Thyroid gland (tissue), 4 donors: ENCODE measurements at regions not wholly inside any gene's neighbourhood (a gene's known extent, or its start where the extent isn't known, plus 50 kb on each side); places are given as distances from the start of the nearest gene placed in this dataset.

Experiments
- DNase-seq, 2 donors: peaks; one replicate each; pipeline ENCODE4 v3.0.0-alpha.2; 2019
- H3K27ac ChIP-seq, 3 donors: fragments of 200-600 bp; sonication (generic); 1 replicate in 2 of 3; 2 replicates in 1 of 3; pipeline ENCODE4 v1.5.1; 2016 to 2019; ENCODE audit warnings: mild to moderate bottlenecking in 1 of 3, moderate library complexity in 1 of 3
- H3K27me3 ChIP-seq: fragments of 200-600 bp; sonication (generic); one replicate; pipeline ENCODE4 v1.5.1; 2019
- H3K36me3 ChIP-seq, 2 donors: fragments of 200-600 bp; sonication (generic); one replicate each; pipeline ENCODE4 v1.5.1; 2016 to 2019
- H3K4me1 ChIP-seq, 2 donors: fragments of 200-600 bp; sonication (generic); one replicate each; pipeline ENCODE4 v1.5.1; 2017 to 2019
- H3K4me3 ChIP-seq, 3 donors: fragments of 200-600 bp; sonication (generic); replicated peaks in 1 of 3; 1 replicate in 2 of 3; 2 replicates in 1 of 3; pipeline ENCODE4 v1.5.1; 2016; ENCODE audit warnings: mild to moderate bottlenecking in 1 of 3
- H3K9me3 ChIP-seq: fragments of 200-600 bp; sonication (generic); one replicate; pipeline ENCODE4 v1.5.1; 2017
- CTCF ChIP-seq, 6 experiments: fragments of 200-600 bp in 3 of 6; fragments of 450-650 bp in 3 of 6; sonication (generic) in 3 of 6; IDR thresholded peaks; one replicate each; pipeline ENCODE4 v1.5.1; 2016 to 2019; ENCODE audit warnings: antibody characterized with exemption in 6 of 6, mild to moderate bottlenecking in 2 of 6, inconsistent platforms in 1 of 6, moderate library complexity in 1 of 6
- POLR2A ChIP-seq, 2 donors: fragments of 450-650 bp; IDR thresholded peaks; one replicate each; pipeline ENCODE4 v1.6.1; 2017; ENCODE audit warnings: antibody characterized with exemption in 2 of 2, mild to moderate bottlenecking in 2 of 2, moderate library complexity in 1 of 2
- WGBS, 2 donors: methylation state at CpG; one replicate each; pipeline ENCODE4 v1.1.5; 2017; 5-methylcytosine and 5-hydroxymethylcytosine counted together
- intact Hi-C: fragments of 100-400 bp; cut with DNase I; formaldehyde crosslinking; loops from one replicate; pipeline ENCODE4 v1.15.1; 2023

GRCh38 chr5:109563739-109564138, 126.0 kb upstream of the MAN2A1 start:
- H3K27me3 ChIP-seq = no peaks in the 10 kb centered on the region
- intact Hi-C loops = no loop called here
- H3K4me1 ChIP-seq = no peaks in the 10 kb centered on the region
- H3K27ac ChIP-seq = no peak overlapping the region
- DNase-seq = no peak
- H3K4me3 ChIP-seq = no peak overlapping the region
- H3K9me3 ChIP-seq = no peaks in the 10 kb centered on the region
- WGBS, 2 donors = 90 to 98% methylated on average over 1 of the region's 1 CpG
- no peaks in the 10 kb centered on the region for H3K36me3 ChIP-seq
- TF ChIP-seq CTCF (IDR thresholded peaks at IDR 0.05) (no peak), POLR2A (IDR thresholded peaks at IDR 0.05) (no peak)

- no peaks in the 10 kb centered on the region for H3K36me3 ChIP-seq
- no peak for DNase-seq
- H3K4me1 ChIP-seq = no peaks in the 10 kb centered on the region
- no peaks in the 10 kb centered on the region for H3K27me3 ChIP-seq
- H3K9me3 ChIP-seq = no peaks in the 10 kb centered on the region
- TF ChIP-seq POLR2A (IDR thresholded peaks at IDR 0.05) = no peak
- TF ChIP-seq CTCF (IDR thresholded peaks at IDR 0.05) = no peak
- no peak overlapping the region for H3K27ac ChIP-seq
- no peak overlapping the region for H3K4me3 ChIP-seq
- WGBS, 2 donors = 82 to 91% methylated on average over 1 of the region's 1 CpG
- intact Hi-C loops = no loop called here
Measured at GRCh38 chr5:109563189-109563588, 126.5 kb upstream of the MAN2A1 start.

GRCh38 chr5:109562441-109562840, 127.3 kb upstream of the MAN2A1 start:
- no peak for DNase-seq
- H3K36me3 ChIP-seq = no peaks in the 10 kb centered on the region
- intact Hi-C loops = no loop called here
- WGBS, 2 donors = 86 to 92% methylated on average over 3 of the region's 3 CpGs
- H3K4me3 ChIP-seq = no peak overlapping the region
- no peak overlapping the region for H3K27ac ChIP-seq
- no peaks in the 10 kb centered on the region for H3K4me1 ChIP-seq
- H3K9me3 ChIP-seq = no peaks in the 10 kb centered on the region
- no peak for TF ChIP-seq POLR2A (IDR thresholded peaks at IDR 0.05)
- TF ChIP-seq CTCF (IDR thresholded peaks at IDR 0.05) = no peak
- H3K27me3 ChIP-seq = no peaks in the 10 kb centered on the region

- Histone ChIP-seq H3K27ac (no peak overlapping the region), H3K9me3 (no peaks in the 10 kb centered on the region)
- intact Hi-C loops = no loop called here
Measured at GRCh38 chr5:109561447-109561846, 128.3 kb upstream of the MAN2A1 start.

GRCh38 chr5:109560554-109560953, 129.2 kb upstream of the MAN2A1 start:
- Histone ChIP-seq H3K4me3 (no peak overlapping the region), H3K27ac (no peak overlapping the region), H3K9me3 (no peaks in the 10 kb centered on the region), H3K36me3 (no peaks in the 10 kb centered on the region), H3K27me3 (no peaks in the 10 kb centered on the region), H3K4me1 (no peaks in the 10 kb centered on the region)
- intact Hi-C loops = no loop called here
- no peak for DNase-seq
- 87 to 93% methylated on average over 7 of the region's 7 CpGs for WGBS, 2 donors
- TF ChIP-seq POLR2A (IDR thresholded peaks at IDR 0.05) = no peak
- no peak for TF ChIP-seq CTCF (IDR thresholded peaks at IDR 0.05)

More at GRCh38 chr5:109561447-109561846, 128.3 kb upstream of the MAN2A1 start:
- DNase-seq = no peak
- TF ChIP-seq CTCF (IDR thresholded peaks at IDR 0.05) = no peak
- TF ChIP-seq POLR2A (IDR thresholded peaks at IDR 0.05) = no peak
- Histone ChIP-seq H3K36me3 (no peaks in the 10 kb centered on the region), H3K4me1 (no peaks in the 10 kb centered on the region), H3K4me3 (no peak overlapping the region), H3K27me3 (no peaks in the 10 kb centered on the region)
